Activated naive CD8-positive, alpha-beta T cell treated with anti-CD3 and anti-CD28 coated beads, Interleukin-2, amount 10 ng/mL, durations not matched to agents 7 days and 5 days (primary cell): ENCODE measurements at regions not wholly inside any gene's neighbourhood (a gene's known extent, or its start where the extent isn't known, plus 50 kb on each side); places are given as distances from the start of the nearest gene placed in this dataset.

ENCODE experiments used
- ATAC-seq: fragments of 150-1000 bp; cut with Tn5 transposase; one replicate; pipeline ENCODE4 v1.10.0; 2021; ENCODE audit warnings: low read depth, moderate library complexity
- POLR2A ChIA-PET: fragments of 350-600 bp; sonication (Branson Sonifier 250); formaldehyde crosslinking; loops from one replicate; lab custom pipeline; 2021; ENCODE audit warnings: antibody characterized with exemption; lab: Charles Lee
- DNase-seq: peaks from one replicate; pipeline ENCODE4 v3.0.0; 2021
- H3K27ac Mint-ChIP-seq: one replicate; pipeline ENCODE4 v1.8.0; 2022; ENCODE audit warnings: mild to moderate bottlenecking, mixed read lengths
- H3K27me3 Mint-ChIP-seq: one replicate; pipeline ENCODE4 v1.8.0; 2022; ENCODE audit warnings: mild to moderate bottlenecking, moderate library complexity, mixed read lengths
- H3K36me3 Mint-ChIP-seq: one replicate; pipeline ENCODE4 v1.8.0; 2021; ENCODE audit warnings: mild to moderate bottlenecking, mixed read lengths
- H3K4me1 Mint-ChIP-seq: one replicate; pipeline ENCODE4 v1.8.0; 2021; ENCODE audit warnings: mixed read lengths
- H3K4me3 Mint-ChIP-seq: one replicate; pipeline ENCODE4 v1.8.0; 2022; ENCODE audit warnings: mild to moderate bottlenecking, moderate library complexity, mixed read lengths
- H3K9me3 Mint-ChIP-seq: one replicate; pipeline ENCODE4 v1.8.0; 2021; ENCODE audit warnings: mixed read lengths

GRCh38 chr4:125705681-125706080 is 390.9 kb downstream of the FAT4 start:
- Mint-ChIP-seq H3K4me1 (no peaks in the 10 kb centered on the region), H3K9me3 (no peaks in the 10 kb centered on the region), H3K36me3 (no peaks in the 10 kb centered on the region), H3K4me3 (no peak overlapping the region), H3K27ac (no peak overlapping the region), H3K27me3 (no peaks in the 10 kb centered on the region)
- ATAC-seq = no peak
- POLR2A ChIA-PET = no interaction called here
- no peak for DNase-seq

GRCh38 chr4:125707397-125707796 is 392.6 kb downstream of the FAT4 start:
- ATAC-seq = no peak
- POLR2A ChIA-PET = no interaction called here
- no peaks in the 10 kb centered on the region for H3K4me1 Mint-ChIP-seq
- H3K27me3 Mint-ChIP-seq = no peaks in the 10 kb centered on the region
- DNase-seq = no peak
- H3K36me3 Mint-ChIP-seq = no peaks in the 10 kb centered on the region
- no peak overlapping the region for H3K4me3 Mint-ChIP-seq
- no peaks in the 10 kb centered on the region for H3K9me3 Mint-ChIP-seq
- no peak overlapping the region for H3K27ac Mint-ChIP-seq

- POLR2A ChIA-PET = no interaction called here
- Mint-ChIP-seq H3K4me3 (no peak overlapping the region), H3K27me3 (no peaks in the 10 kb centered on the region), H3K27ac (no peak overlapping the region), H3K4me1 (no peaks in the 10 kb centered on the region), H3K36me3 (no peaks in the 10 kb centered on the region), H3K9me3 (no peaks in the 10 kb centered on the region)
- DNase-seq (no peak), ATAC-seq (no peak)
Measured at GRCh38 chr4:125710766-125711165, 396.0 kb downstream of the FAT4 start.

- Mint-ChIP-seq H3K27ac (no peak overlapping the region), H3K27me3 (no peaks in the 10 kb centered on the region), H3K9me3 (peaks cover 1% of the 10 kb centered on the region), H3K4me3 (no peak overlapping the region), H3K4me1 (no peaks in the 10 kb centered on the region), H3K36me3 (no peaks in the 10 kb centered on the region)
- POLR2A ChIA-PET = no interaction called here
- DNase-seq (no peak), ATAC-seq (no peak)
Measured at GRCh38 chr4:125714049-125714448, 399.3 kb downstream of the FAT4 start.

GRCh38 chr4:125714845-125715244 is 400.1 kb downstream of the FAT4 start:
- Mint-ChIP-seq H3K4me3 (no peak overlapping the region), H3K9me3 (peaks cover 1% of the 10 kb centered on the region), H3K36me3 (no peaks in the 10 kb centered on the region), H3K27ac (no peak overlapping the region), H3K27me3 (no peaks in the 10 kb centered on the region), H3K4me1 (no peaks in the 10 kb centered on the region)
- POLR2A ChIA-PET = no interaction called here
- ATAC-seq = no peak
- DNase-seq = no peak

GRCh38 chr4:125719987-125720386 is 405.2 kb downstream of the FAT4 start:
- H3K27ac Mint-ChIP-seq = no peak overlapping the region
- no peaks in the 10 kb centered on the region for H3K4me1 Mint-ChIP-seq
- H3K9me3 Mint-ChIP-seq = peaks cover 1% of the 10 kb centered on the region

GRCh38 chr4:125722009-125722408 is 407.3 kb downstream of the FAT4 start:
- Mint-ChIP-seq H3K27me3 (no peaks in the 10 kb centered on the region), H3K4me3 (no peak overlapping the region), H3K36me3 (no peaks in the 10 kb centered on the region), H3K4me1 (no peaks in the 10 kb centered on the region), H3K9me3 (peaks cover 1% of the 10 kb centered on the region), H3K27ac (no peak overlapping the region)
- ATAC-seq (no peak), DNase-seq (no peak)
- POLR2A ChIA-PET = no interaction called here

More at GRCh38 chr4:125719987-125720386, 405.2 kb downstream of the FAT4 start:
- POLR2A ChIA-PET = no interaction called here
- Mint-ChIP-seq H3K4me3 (no peak overlapping the region), H3K27me3 (no peaks in the 10 kb centered on the region), H3K36me3 (no peaks in the 10 kb centered on the region)
- no peak for DNase-seq
- ATAC-seq = no peak

- ATAC-seq (no peak), DNase-seq (no peak)
- Mint-ChIP-seq H3K9me3 (no peaks in the 10 kb centered on the region), H3K36me3 (no peaks in the 10 kb centered on the region), H3K27me3 (no peaks in the 10 kb centered on the region), H3K4me1 (no peaks in the 10 kb centered on the region), H3K4me3 (no peak overlapping the region), H3K27ac (no peak overlapping the region)
- POLR2A ChIA-PET = no interaction called here
Measured at GRCh38 chr4:125725957-125726525, 411.3 kb downstream of the FAT4 start.

- H3K9me3 Mint-ChIP-seq = no peaks in the 10 kb centered on the region
- no peak for ATAC-seq
- POLR2A ChIA-PET = no interaction called here
- no peak overlapping the region for H3K27ac Mint-ChIP-seq
- no peak overlapping the region for H3K4me3 Mint-ChIP-seq
- no peaks in the 10 kb centered on the region for H3K27me3 Mint-ChIP-seq
- no peaks in the 10 kb centered on the region for H3K36me3 Mint-ChIP-seq
- DNase-seq = no peak
- no peaks in the 10 kb centered on the region for H3K4me1 Mint-ChIP-seq
Measured at GRCh38 chr4:125727931-125728330, 413.2 kb downstream of the FAT4 start.

- no peak overlapping the region for H3K4me3 Mint-ChIP-seq
- H3K9me3 Mint-ChIP-seq = no peaks in the 10 kb centered on the region
- POLR2A ChIA-PET = no interaction called here
- no peaks in the 10 kb centered on the region for H3K27me3 Mint-ChIP-seq
- ATAC-seq = no peak
- no peaks in the 10 kb centered on the region for H3K36me3 Mint-ChIP-seq
- DNase-seq = no peak
- H3K27ac Mint-ChIP-seq = no peak overlapping the region
- no peaks in the 10 kb centered on the region for H3K4me1 Mint-ChIP-seq
Measured at GRCh38 chr4:125728568-125728967, 413.8 kb downstream of the FAT4 start.

GRCh38 chr4:125729171-125729570 is 414.4 kb downstream of the FAT4 start:
- no peaks in the 10 kb centered on the region for H3K9me3 Mint-ChIP-seq
- no peak overlapping the region for H3K27ac Mint-ChIP-seq
- no peaks in the 10 kb centered on the region for H3K4me1 Mint-ChIP-seq
- no peaks in the 10 kb centered on the region for H3K27me3 Mint-ChIP-seq
- no peak overlapping the region for H3K4me3 Mint-ChIP-seq
- ATAC-seq (no peak), DNase-seq (no peak)
- POLR2A ChIA-PET = no interaction called here
- no peaks in the 10 kb centered on the region for H3K36me3 Mint-ChIP-seq

GRCh38 chr4:125732632-125733031 is 417.9 kb downstream of the FAT4 start:
- DNase-seq (no peak), ATAC-seq (no peak)
- POLR2A ChIA-PET = no interaction called here
- Mint-ChIP-seq H3K36me3 (no peaks in the 10 kb centered on the region), H3K27me3 (no peaks in the 10 kb centered on the region), H3K27ac (no peak overlapping the region), H3K4me1 (no peaks in the 10 kb centered on the region), H3K9me3 (peaks cover 2% of the 10 kb centered on the region), H3K4me3 (no peak overlapping the region)

GRCh38 chr4:125734504-125734903 is 419.7 kb downstream of the FAT4 start:
- Mint-ChIP-seq H3K27me3 (no peaks in the 10 kb centered on the region), H3K4me1 (no peaks in the 10 kb centered on the region), H3K27ac (no peak overlapping the region), H3K36me3 (no peaks in the 10 kb centered on the region), H3K9me3 (peaks cover 2% of the 10 kb centered on the region), H3K4me3 (no peak overlapping the region)
- POLR2A ChIA-PET = no interaction called here
- no peak for ATAC-seq
- DNase-seq = no peak

GRCh38 chr4:125735102-125735501 is 420.3 kb downstream of the FAT4 start:
- Mint-ChIP-seq H3K4me1 (no peaks in the 10 kb centered on the region), H3K9me3 (peaks cover 2% of the 10 kb centered on the region), H3K27ac (no peak overlapping the region), H3K4me3 (no peak overlapping the region), H3K27me3 (no peaks in the 10 kb centered on the region), H3K36me3 (no peaks in the 10 kb centered on the region)
- DNase-seq (no peak), ATAC-seq (no peak)
- POLR2A ChIA-PET = no interaction called here

GRCh38 chr4:125736057-125736456 is 421.3 kb downstream of the FAT4 start:
- Mint-ChIP-seq H3K9me3 (peaks cover 2% of the 10 kb centered on the region), H3K4me1 (no peaks in the 10 kb centered on the region), H3K27me3 (no peaks in the 10 kb centered on the region), H3K27ac (no peak overlapping the region), H3K4me3 (no peak overlapping the region), H3K36me3 (no peaks in the 10 kb centered on the region)
- DNase-seq (no peak), ATAC-seq (no peak)
- POLR2A ChIA-PET = no interaction called here
